GM12891 (cell line): ENCODE measurements at regions not wholly inside any gene's neighbourhood (a gene's known extent, or its start where the extent isn't known, plus 50 kb on each side); places are given as distances from the start of the nearest gene placed in this dataset.

Experiments
- DNase-seq: peaks from one replicate; pipeline ENCODE4 v3.0.0; 2011; ENCODE audit warnings: low spot score; ENCODE audit not compliant: insufficient read length
- FAIRE-seq: peaks from 2 replicates; lab custom pipeline; 2011; peaks lifted over from hg19 to GRCh38; lab: Jason Lieb, UNC
- PAX5 ChIP-seq: IDR thresholded peaks from 2 replicates; pipeline ENCODE4 v1.6.1; 2011; ENCODE audit warnings: low read length, moderate library complexity, mild to moderate bottlenecking; ENCODE audit not compliant: insufficient read depth, severe bottlenecking
- POLR2A ChIP-seq: IDR thresholded peaks from 2 replicates; pipeline ENCODE4 v1.6.1; 2011; ENCODE audit warnings: low read depth, low read length, control low read depth
- POLR2AphosphoS5 ChIP-seq: IDR thresholded peaks from 2 replicates; pipeline ENCODE4 v1.6.1; 2011; ENCODE audit warnings: low read depth, low read length, control low read depth
- POU2F2 ChIP-seq: IDR thresholded peaks from 2 replicates; pipeline ENCODE4 v1.6.1; 2011; ENCODE audit warnings: low read depth, mild to moderate bottlenecking, control low read depth, low read length, moderate library complexity
- SPI1 ChIP-seq: IDR thresholded peaks from 2 replicates; pipeline ENCODE4 v1.6.1; 2011; ENCODE audit warnings: low read depth, low read length, control low read depth
- TAF1 ChIP-seq: IDR thresholded peaks from 2 replicates; pipeline ENCODE4 v1.6.1; 2011; ENCODE audit warnings: low read depth, low read length, control low read depth

DNA sequence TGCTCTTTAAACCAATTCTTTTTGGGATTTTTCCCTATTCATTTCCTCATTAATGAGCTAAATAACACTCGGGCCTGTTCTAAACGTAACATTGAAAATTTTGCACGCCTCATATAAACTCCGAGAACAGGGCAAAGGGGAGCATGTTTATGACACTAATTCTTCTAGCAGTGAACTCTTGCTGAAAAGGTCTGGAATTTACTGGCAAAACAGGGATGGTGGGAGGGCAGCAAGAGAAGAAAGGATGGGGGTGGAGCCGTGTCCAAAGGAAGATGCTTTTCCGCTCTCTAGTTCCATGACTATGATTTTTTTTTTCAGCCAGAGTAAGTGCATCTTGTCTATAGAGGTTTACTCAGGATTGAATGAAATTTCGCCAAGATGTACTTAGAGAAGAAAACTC, 50.0 kb upstream of the IL1R1 start:
- DNase-seq (no peak), FAIRE-seq (no peak)
- no peak for TF ChIP-seq SPI1
- TF ChIP-seq POLR2AphosphoS5, result no peak
- no peak for TF ChIP-seq POLR2A
- TF ChIP-seq POU2F2, result no peak
- no peak for TF ChIP-seq PAX5
- no peak for TF ChIP-seq TAF1
